IPS-18a (cell line): ENCODE measurements at regions not wholly inside any gene's neighbourhood (a gene's known extent, or its start where the extent isn't known, plus 50 kb on each side); places are given as distances from the start of the nearest gene placed in this dataset.

Experiments used
- H3K27ac ChIP-seq: one replicate; pipeline ENCODE4 v1.5.1; 2013; ENCODE audit warnings: low read length
- H3K27me3 ChIP-seq: one replicate; pipeline ENCODE4 v1.6.1; 2013; ENCODE audit warnings: mild to moderate bottlenecking, low read length; ENCODE audit not compliant: control insufficient read depth, insufficient read depth
- H3K36me3 ChIP-seq: one replicate; pipeline ENCODE4 v1.6.1; 2013; ENCODE audit warnings: low read depth, low read length; ENCODE audit not compliant: control insufficient read depth
- H3K4me1 ChIP-seq: one replicate; pipeline ENCODE4 v1.6.1; 2013; ENCODE audit warnings: low read depth, low read length; ENCODE audit not compliant: control insufficient read depth
- H3K4me3 ChIP-seq: one replicate; pipeline ENCODE4 v1.5.1; 2013; ENCODE audit warnings: low read length
- H3K9ac ChIP-seq: one replicate; pipeline ENCODE4 v1.6.1; 2013; ENCODE audit warnings: mild to moderate bottlenecking, low read length, moderate library complexity
- H3K9me3 ChIP-seq: one replicate; pipeline ENCODE4 v1.6.1; 2013; ENCODE audit warnings: low read depth, low read length; ENCODE audit not compliant: control insufficient read depth

DNA sequence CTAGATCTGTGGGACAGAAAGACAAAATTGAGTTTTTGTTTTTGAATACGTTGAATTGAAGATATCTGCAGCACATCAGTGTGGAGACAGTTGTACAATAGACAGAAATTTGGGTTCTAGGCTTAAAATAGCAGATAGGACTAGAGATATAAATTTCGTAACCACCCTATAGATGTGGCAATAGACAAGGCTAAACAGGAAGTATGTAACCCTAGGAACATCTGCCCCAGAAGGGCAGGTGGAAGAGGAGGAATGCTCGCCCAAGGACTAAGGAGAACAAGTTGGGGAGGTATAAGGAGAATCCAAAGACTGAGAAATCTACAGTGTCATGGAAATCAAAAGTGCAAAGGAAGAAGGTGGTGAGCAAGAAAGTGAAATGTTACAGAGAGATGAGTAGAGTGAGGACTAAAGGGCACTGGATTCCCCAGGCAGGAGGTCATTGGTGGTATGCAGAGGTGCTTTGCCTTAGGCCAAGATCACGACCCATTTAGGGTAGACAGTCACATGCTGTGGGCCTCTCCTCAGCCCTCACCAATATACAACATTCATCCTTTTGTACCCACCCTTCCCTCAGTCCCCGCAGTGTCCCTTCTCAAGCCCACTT, 109.1 kb upstream of the ELL2 start:
- no peak overlapping the region for H3K27ac ChIP-seq
- no peaks in the 10 kb centered on the region for H3K27me3 ChIP-seq
- no peaks in the 10 kb centered on the region for H3K9me3 ChIP-seq
- no peaks in the 10 kb centered on the region for H3K36me3 ChIP-seq
- no peak overlapping the region for H3K4me3 ChIP-seq
- H3K4me1 ChIP-seq = peaks cover 5% of the 10 kb centered on the region
- no peak overlapping the region for H3K9ac ChIP-seq

DNA sequence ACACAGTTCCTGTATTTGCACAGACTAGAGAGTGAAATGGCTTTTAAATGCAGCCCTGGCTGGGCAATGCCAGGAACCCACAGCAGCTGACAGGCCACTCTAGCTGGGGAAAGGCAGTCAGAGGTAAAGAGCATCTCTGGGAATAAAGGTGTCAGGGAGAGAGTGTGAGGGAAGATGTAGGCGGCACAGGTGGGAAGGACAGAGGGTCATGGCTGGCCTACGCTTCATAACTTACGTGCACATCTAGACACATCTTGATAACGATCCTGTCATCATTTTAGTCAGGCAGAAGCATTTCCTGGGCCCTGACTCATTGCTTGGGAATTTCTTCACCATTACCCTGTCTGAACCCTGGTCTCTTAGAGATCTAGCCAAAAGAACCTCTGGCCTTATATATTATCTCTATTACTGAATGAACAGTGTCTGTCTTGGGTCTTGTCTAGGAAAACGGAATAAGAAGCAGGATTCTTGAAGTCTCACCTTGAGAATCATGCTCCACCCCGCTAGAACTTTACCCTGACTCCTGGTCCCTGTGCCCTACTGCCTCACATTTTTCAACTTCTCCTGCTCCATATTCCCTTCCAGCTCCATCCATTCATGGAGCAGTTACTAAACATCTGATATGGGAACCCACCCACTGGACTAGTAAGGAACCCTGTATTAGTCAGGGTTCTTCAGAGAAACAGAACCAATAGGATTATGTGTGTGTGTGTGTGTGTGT, 106.4 kb upstream of the ELL2 start:
- no peak overlapping the region for H3K9ac ChIP-seq
- no peaks in the 10 kb centered on the region for H3K9me3 ChIP-seq
- H3K4me3 ChIP-seq = no peak overlapping the region
- H3K4me1 ChIP-seq = peaks cover 10% of the 10 kb centered on the region
- no peaks in the 10 kb centered on the region for H3K27me3 ChIP-seq
- H3K36me3 ChIP-seq = no peaks in the 10 kb centered on the region
- no peak overlapping the region for H3K27ac ChIP-seq

DNA sequence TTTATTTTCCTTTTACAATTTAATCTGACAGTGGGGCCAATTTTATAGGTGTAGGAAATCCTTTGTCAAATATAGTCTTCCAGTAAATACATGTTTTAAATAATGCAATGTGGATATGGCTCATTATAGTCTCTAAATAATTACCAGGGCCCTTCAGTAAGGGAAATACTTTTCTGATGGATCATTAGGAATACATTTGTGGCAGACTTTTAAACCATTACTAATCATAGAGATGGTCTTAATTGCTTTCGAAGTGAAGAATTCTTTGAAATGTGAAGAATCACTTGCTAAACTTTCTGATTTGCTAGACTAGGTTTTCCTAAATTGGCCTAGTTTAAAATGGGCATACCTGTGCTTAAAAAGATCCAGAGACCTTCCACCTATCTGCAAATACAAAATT, 105.6 kb upstream of the ELL2 start:
- H3K27me3 ChIP-seq = no peaks in the 10 kb centered on the region
- no peaks in the 10 kb centered on the region for H3K36me3 ChIP-seq
- H3K4me3 ChIP-seq = no peak overlapping the region
- H3K4me1 ChIP-seq = peaks cover 10% of the 10 kb centered on the region
- no peaks in the 10 kb centered on the region for H3K9me3 ChIP-seq
- no peak overlapping the region for H3K9ac ChIP-seq
- H3K27ac ChIP-seq = no peak overlapping the region

DNA sequence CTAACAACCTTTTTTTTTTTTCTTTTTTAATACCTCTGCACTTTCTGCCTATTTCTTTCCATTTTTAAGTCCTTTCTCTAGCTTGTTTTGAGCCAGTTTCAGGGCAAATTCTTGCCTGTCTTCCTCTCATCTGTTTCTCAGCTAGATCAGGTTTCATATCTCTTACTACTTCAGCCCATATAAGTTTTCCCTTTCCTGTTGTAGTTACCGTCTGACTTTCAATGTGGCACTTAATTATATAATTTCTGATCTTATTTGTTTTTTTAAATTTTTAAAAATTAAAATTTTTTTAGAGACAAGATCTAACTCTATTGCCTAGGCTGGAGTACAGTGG, 104.7 kb upstream of the ELL2 start:
- H3K9ac ChIP-seq = no peak overlapping the region
- H3K36me3 ChIP-seq = no peaks in the 10 kb centered on the region
- H3K9me3 ChIP-seq = no peaks in the 10 kb centered on the region
- no peak overlapping the region for H3K27ac ChIP-seq
- H3K4me3 ChIP-seq = no peak overlapping the region
- no peaks in the 10 kb centered on the region for H3K27me3 ChIP-seq
- H3K4me1 ChIP-seq = peaks cover 10% of the 10 kb centered on the region

DNA sequence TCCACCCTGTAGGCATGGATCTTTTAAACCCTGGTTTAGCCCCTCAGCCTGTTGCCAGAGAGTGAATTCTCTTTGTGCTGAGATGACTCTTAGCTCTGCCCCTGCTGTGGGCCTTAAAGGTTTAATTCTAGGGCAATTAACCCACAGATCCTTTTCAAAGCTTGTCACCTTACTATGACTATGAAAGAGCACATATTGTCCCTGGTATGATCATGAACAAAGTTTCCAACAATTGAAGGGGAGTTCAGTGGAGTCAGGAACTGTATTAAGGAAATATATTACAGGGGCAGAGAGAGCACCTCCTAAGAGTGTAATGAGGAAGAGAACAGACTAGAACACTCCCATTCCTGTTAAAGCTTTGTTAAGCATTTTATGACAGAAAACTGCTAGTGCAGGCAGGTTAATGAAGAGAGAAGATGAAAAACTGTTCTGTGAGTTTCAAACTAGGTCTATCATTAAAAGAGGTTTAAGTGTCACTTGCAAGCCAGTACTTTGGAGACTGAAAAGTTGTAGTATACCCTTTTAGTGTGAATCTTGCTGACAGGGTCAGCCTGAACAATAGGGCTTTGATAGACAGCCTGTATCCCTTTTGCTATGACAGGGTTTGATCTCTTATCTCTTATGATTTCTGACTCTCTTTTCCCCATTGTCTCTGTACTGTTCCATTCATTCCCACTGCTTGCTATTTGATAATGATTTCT, 104.2 kb upstream of the ELL2 start:
- no peaks in the 10 kb centered on the region for H3K36me3 ChIP-seq
- no peak overlapping the region for H3K9ac ChIP-seq
- no peak overlapping the region for H3K4me3 ChIP-seq
- H3K27ac ChIP-seq = no peak overlapping the region
- peaks cover 10% of the 10 kb centered on the region for H3K4me1 ChIP-seq
- no peaks in the 10 kb centered on the region for H3K9me3 ChIP-seq
- H3K27me3 ChIP-seq = no peaks in the 10 kb centered on the region

DNA sequence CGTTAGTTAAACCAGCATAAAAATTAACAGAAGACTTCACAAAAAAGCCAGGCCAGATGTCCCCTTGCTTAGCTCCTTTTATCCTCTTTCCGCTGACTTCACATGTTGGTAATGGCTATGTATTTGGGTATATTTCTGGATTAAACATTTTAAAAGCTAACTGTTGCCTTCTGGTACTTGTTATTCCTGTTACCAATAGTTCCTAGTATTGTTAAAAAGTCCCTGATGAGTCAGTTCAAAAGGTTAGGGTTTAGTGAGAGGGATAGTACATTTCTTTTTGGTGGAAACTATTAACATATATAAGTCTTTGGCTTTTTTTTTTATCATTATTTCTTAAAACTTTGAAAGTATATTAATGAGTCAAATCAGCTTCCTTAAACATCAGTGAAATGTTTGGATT, 103.2 kb upstream of the ELL2 start:
- Histone ChIP-seq H3K27me3 (no peaks in the 10 kb centered on the region), H3K4me1 (peaks cover 10% of the 10 kb centered on the region), H3K36me3 (no peaks in the 10 kb centered on the region), H3K4me3 (no peak overlapping the region), H3K9ac (no peak overlapping the region), H3K27ac (no peak overlapping the region), H3K9me3 (no peaks in the 10 kb centered on the region)

DNA sequence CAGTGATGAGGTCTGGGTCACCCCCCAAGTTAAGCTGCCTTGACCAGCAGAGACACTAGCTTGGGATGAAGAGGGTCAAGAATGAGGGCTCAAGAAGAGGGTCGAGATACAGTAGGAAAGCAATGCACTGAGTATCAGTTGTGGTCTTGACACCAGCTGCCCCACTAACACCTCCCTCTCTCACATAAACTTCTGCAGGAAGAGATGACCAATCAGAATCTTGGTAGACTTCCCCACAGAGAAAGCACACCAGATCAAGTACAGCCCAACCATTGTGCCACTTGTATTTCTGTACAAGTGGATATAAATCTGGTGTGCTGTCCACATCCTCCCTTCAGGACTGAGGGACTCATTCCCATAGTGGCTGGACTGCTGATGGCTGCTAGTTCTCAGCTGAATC, 101.2 kb upstream of the ELL2 start:
- Histone ChIP-seq H3K9me3 (no peaks in the 10 kb centered on the region), H3K27ac (no peak overlapping the region), H3K4me3 (no peak overlapping the region), H3K9ac (no peak overlapping the region), H3K4me1 (peaks cover 16% of the 10 kb centered on the region), H3K27me3 (no peaks in the 10 kb centered on the region), H3K36me3 (no peaks in the 10 kb centered on the region)

DNA sequence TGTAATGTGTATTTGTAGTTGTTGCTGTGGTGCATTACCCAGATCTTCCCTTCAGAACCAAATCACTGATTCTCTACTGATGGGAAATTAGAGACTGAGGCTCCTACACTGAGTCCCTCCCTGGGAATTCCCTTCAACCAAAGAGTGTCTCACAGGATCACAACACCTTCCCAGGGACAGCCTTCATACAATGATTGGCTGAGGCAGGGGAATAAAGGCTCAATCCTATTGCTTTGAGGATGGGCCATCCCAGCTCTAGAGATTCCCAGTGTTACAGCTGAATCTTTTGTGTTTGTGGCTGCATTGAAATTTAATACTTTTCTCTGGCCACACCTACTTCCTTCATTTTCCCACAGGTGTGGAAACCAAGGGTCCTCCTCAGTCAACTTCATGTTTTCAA, 96.4 kb upstream of the ELL2 start:
- peaks cover 7% of the 10 kb centered on the region for H3K4me1 ChIP-seq
- H3K9me3 ChIP-seq = no peaks in the 10 kb centered on the region
- no peak overlapping the region for H3K27ac ChIP-seq
- no peaks in the 10 kb centered on the region for H3K36me3 ChIP-seq
- no peaks in the 10 kb centered on the region for H3K27me3 ChIP-seq
- no peak overlapping the region for H3K9ac ChIP-seq
- H3K4me3 ChIP-seq = no peak overlapping the region

DNA sequence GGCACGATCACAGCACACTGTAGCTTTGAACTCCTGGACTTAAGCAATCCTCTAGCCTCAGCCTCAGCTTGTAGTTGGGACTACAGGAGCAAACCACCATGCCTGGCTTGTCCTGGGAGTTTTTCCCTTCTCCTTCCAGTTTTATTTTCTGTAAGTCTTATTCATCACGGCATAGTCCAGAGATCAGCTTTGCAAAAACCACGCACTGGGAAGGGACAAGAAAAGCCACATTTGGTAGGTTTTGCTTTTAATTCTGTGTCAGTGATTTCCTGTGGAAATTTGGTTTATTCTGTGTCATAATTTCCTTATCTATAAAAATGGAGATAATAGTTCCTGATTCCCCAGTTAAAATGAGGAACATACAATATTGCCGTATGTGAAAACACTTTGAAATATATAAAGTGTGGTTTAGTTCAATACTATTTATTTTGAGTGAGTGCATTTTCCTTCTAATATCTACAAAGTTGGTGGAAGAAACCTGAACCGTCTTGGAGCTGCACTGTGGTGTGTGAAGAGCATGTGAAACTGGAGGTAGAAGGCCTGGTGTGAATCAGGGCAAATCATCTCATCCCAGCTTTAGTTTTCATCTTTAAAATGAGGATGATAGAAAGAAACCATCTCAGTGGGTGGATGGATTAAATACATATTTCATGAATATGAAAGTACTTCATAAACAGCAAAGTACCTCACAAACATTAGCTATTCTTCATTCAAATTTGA, 92.8 kb upstream of the ELL2 start:
- Histone ChIP-seq H3K9me3 (no peaks in the 10 kb centered on the region), H3K4me1 (peaks cover 7% of the 10 kb centered on the region), H3K27me3 (no peaks in the 10 kb centered on the region), H3K4me3 (no peak overlapping the region), H3K36me3 (no peaks in the 10 kb centered on the region), H3K27ac (no peak overlapping the region), H3K9ac (no peak overlapping the region)

DNA sequence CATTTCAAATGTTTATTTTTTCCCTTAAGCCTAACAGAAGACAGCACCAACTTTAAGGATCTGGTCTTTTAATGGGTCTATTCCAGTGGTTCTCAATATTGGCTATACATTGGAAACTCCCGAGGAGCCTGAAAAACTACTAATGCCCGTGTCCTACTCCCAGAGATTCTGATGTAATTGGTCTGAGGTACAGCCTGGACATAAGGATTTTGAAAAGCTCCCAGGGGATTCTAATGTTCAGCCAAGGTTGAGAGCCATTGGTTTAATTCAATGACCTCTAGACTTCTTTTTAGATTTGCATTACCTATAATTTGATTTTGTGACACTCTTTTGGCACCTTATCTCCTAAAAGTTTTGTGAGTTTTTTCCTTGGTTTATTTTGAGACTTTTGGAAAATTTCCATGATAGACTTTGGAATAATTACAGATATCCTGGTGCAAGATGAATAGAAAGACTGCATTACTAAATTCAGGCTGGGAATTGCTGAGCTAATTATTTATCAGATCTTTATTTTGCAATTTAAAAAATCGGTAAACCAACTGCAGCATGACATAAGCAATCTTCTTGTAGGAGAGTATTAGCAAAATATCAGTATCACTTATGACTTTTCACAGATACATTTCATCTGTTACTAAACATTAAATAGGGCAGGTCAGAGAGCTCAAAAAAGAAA, 91.5 kb upstream of the ELL2 start:
- Histone ChIP-seq H3K27ac (no peak overlapping the region), H3K9ac (no peak overlapping the region), H3K4me3 (no peak overlapping the region), H3K36me3 (no peaks in the 10 kb centered on the region), H3K9me3 (no peaks in the 10 kb centered on the region), H3K27me3 (no peaks in the 10 kb centered on the region), H3K4me1 (peaks cover 10% of the 10 kb centered on the region)

DNA sequence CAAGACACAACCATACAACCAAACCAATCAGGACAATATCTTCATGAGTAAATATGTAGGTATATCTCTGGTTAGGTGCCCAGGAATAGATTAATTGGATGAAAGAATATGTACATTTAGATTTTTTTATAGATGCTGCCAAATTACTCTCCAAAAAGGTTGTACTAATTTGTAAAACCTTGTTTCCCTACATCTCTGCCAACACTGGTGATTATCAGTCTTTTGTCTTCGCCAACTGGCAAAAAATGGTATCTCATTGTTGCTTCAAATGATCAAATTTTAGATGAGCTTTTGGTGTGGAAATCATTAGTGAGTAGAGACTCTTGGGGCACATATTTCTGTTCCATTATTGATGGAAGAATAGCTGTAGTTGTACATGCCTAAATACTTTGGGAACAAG, 90.7 kb upstream of the ELL2 start:
- H3K27ac ChIP-seq = no peak overlapping the region
- peaks cover 6% of the 10 kb centered on the region for H3K4me1 ChIP-seq
- H3K9ac ChIP-seq = no peak overlapping the region
- H3K4me3 ChIP-seq = no peak overlapping the region
- H3K36me3 ChIP-seq = no peaks in the 10 kb centered on the region
- no peaks in the 10 kb centered on the region for H3K9me3 ChIP-seq
- H3K27me3 ChIP-seq = no peaks in the 10 kb centered on the region
